B cell (primary cell): ENCODE measurements at regions not wholly inside any gene's neighbourhood (a gene's known extent, or its start where the extent isn't known, plus 50 kb on each side); places are given as distances from the start of the nearest gene placed in this dataset.
"Not testable (repeated sequence)": the region's sequence is repeated elsewhere in the genome, so short reads cannot be mapped to it uniquely, and the experiment has no call there.

Experiments used
- ATAC-seq: fragments of 200-7000 bp; cut with Tn5 transposase; one replicate; pipeline ENCODE4 v1.10.0; 2021; ENCODE audit warnings: low read depth, mild to moderate bottlenecking, moderate number of reproducible peaks, moderate library complexity
- CTCF ChIA-PET: fragments of 350-600 bp; sonication (Branson Sonifier 250); formaldehyde crosslinking; loops from one replicate; lab custom pipeline; 2021; ENCODE audit warnings: antibody characterized with exemption, inconsistent platforms; lab: Charles Lee
- POLR2A ChIA-PET: fragments of 350-600 bp; sonication (Branson Sonifier 250); formaldehyde crosslinking; loops from one replicate; lab custom pipeline; 2021; ENCODE audit warnings: antibody characterized with exemption; lab: Charles Lee
- DNase-seq: peaks from one replicate; pipeline ENCODE4 v3.0.0; 2013
- H2AFZ ChIP-seq: 2 replicates; pipeline ENCODE4 v1.6.1; 2012; ENCODE audit warnings: mild to moderate bottlenecking, low read depth, low read length; ENCODE audit not compliant: insufficient read depth, poor library complexity, severe bottlenecking
- H3K27ac ChIP-seq, 2 donors: 1 replicate in 1 of 2; 2 replicates in 1 of 2; pipeline ENCODE4 v1.5.1; 2012 to 2013; ENCODE audit warnings: low read length in 2 of 2, mild to moderate bottlenecking in 2 of 2, moderate library complexity in 1 of 2
- H3K27me3 ChIP-seq, 4 experiments: fragments of 200-600 bp in 1 of 4; sonication (generic) in 1 of 4; replicated peaks in 1 of 4; 1 replicate in 2 of 4; 2 replicates in 2 of 4; pipeline versions ENCODE4 v1.6.1 to v1.7.0; 2013 to 2016; ENCODE audit warnings: low read length in 3 of 4, mild to moderate bottlenecking in 2 of 4, mixed read lengths in 1 of 4, moderate library complexity in 1 of 4; ENCODE audit not compliant: insufficient read depth in 4 of 4, control insufficient read depth in 3 of 4; ENCODE audit errors: control extremely low read depth in 1 of 4
- H3K36me3 ChIP-seq, 2 experiments: replicated peaks in 1 of 2; 1 replicate in 1 of 2; 2 replicates in 1 of 2; pipeline versions ENCODE4 v1.6.1 to v1.7.1; 2013; ENCODE audit warnings: low read length in 1 of 2; ENCODE audit not compliant: insufficient read depth in 2 of 2, control insufficient read depth in 1 of 2; ENCODE audit errors: control extremely low read depth in 1 of 2, extremely low read depth in 1 of 2
- H3K4me1 ChIP-seq, 2 donors: fragments of 200-600 bp in 1 of 2; sonication (generic) in 1 of 2; 1 replicate in 1 of 2; 2 replicates in 1 of 2; pipeline versions ENCODE4 v1.5.1 to v1.6.1; 2013 to 2017; ENCODE audit warnings: low read length in 2 of 2; ENCODE audit not compliant: control insufficient read depth in 2 of 2, insufficient read depth in 2 of 2
- H3K4me2 ChIP-seq: replicated peaks from 2 replicates; pipeline ENCODE3; 2012; ENCODE audit warnings: mild to moderate bottlenecking, low read depth, low read length; ENCODE audit not compliant: poor library complexity, severe bottlenecking
- H3K4me3 ChIP-seq, 5 experiments: fragments of 200-600 bp in 1 of 5; sonication (generic) in 1 of 5; 1 replicate in 3 of 5; 2 replicates in 2 of 5; pipeline versions ENCODE4 v1.5.1 to v1.7.0; 2011 to 2016; ENCODE audit warnings: low read length in 4 of 5, mild to moderate bottlenecking in 4 of 5, low read depth in 2 of 5, control low read depth in 1 of 5, moderate library complexity in 1 of 5; ENCODE audit not compliant: insufficient read depth in 1 of 5; ENCODE audit errors: control extremely low read depth in 1 of 5, extremely low read depth in 1 of 5
- H3K79me2 ChIP-seq: fragments of 200-600 bp; sonication (generic); one replicate; pipeline ENCODE4 v1.6.0; 2016; ENCODE audit warnings: low read length; ENCODE audit not compliant: control insufficient read depth, insufficient read depth
- H3K9ac ChIP-seq: fragments of 200-600 bp; sonication (generic); 2 replicates; pipeline ENCODE4 v1.6.1; 2017; ENCODE audit warnings: mild to moderate bottlenecking, low read length, moderate library complexity
- H3K9me3 ChIP-seq, 3 donors: one replicate each; pipeline versions ENCODE4 v1.6.1 to v1.7.1; 2013; ENCODE audit warnings: low read length in 2 of 3; ENCODE audit not compliant: control insufficient read depth in 2 of 3, insufficient read depth in 1 of 3; ENCODE audit errors: control extremely low read depth in 1 of 3
- H4K20me1 ChIP-seq: 2 replicates; pipeline ENCODE4 v1.6.0; 2012; ENCODE audit warnings: mild to moderate bottlenecking, low read length; ENCODE audit not compliant: insufficient read depth, control insufficient read depth, poor library complexity, severe bottlenecking
- H3K27ac Mint-ChIP-seq: one replicate; pipeline ENCODE4 v1.8.0; 2021; ENCODE audit warnings: mixed read lengths
- H3K27me3 Mint-ChIP-seq: one replicate; pipeline ENCODE4 v1.8.0; 2021; ENCODE audit warnings: mixed read lengths
- H3K4me1 Mint-ChIP-seq: one replicate; pipeline ENCODE4 v1.8.0; 2021; ENCODE audit warnings: mixed read lengths
- H3K4me3 Mint-ChIP-seq: one replicate; pipeline ENCODE4 v1.8.0; 2021; ENCODE audit warnings: mixed read lengths
- H3K9me3 Mint-ChIP-seq: one replicate; pipeline ENCODE4 v1.8.0; 2022; ENCODE audit warnings: mixed read lengths; ENCODE audit not compliant: insufficient read depth
- CTCF ChIP-seq: fragments of 200-600 bp; IDR thresholded peaks from one replicate; pipeline ENCODE4 v1.8.0; 2022; ENCODE audit warnings: antibody characterized with exemption, mild to moderate bottlenecking
- EZH2 ChIP-seq: IDR thresholded peaks from 2 replicates; pipeline ENCODE4 v1.6.1; 2012; ENCODE audit warnings: borderline replicate concordance, low read depth, mild to moderate bottlenecking, moderate library complexity, low read length; ENCODE audit not compliant: insufficient read depth, poor library complexity, severe bottlenecking
- WGBS: methylation state at CpG from one replicate; pipeline ENCODE4 v1.1.5; 2013; ENCODE audit warnings: missing lambda C conversion rate; ENCODE audit not compliant: insufficient coverage; 5-methylcytosine and 5-hydroxymethylcytosine counted together
- intact Hi-C: fragments of 100-400 bp; cut with micrococcal nuclease; formaldehyde crosslinking; loops from one replicate; pipeline ENCODE4 v1.10.0; 2022

GRCh38 chr7:9608560-9608959 is 1175.2 kb downstream of the NXPH1 start:
- H3K9me3 Mint-ChIP-seq: peaks cover 5% of the 10 kb centered on the region

GRCh38 chr7:9620899-9621298 is 1187.5 kb downstream of the NXPH1 start:
- H3K4me3 Mint-ChIP-seq, H3K9me3 Mint-ChIP-seq, H3K27ac Mint-ChIP-seq, H3K9ac ChIP-seq, H3K4me1 Mint-ChIP-seq, H3K79me2 ChIP-seq, H3K27me3 ChIP-seq, H3K36me3 ChIP-seq, H3K4me3 ChIP-seq, intact Hi-C loops, H3K4me2 ChIP-seq, ATAC-seq, H2AFZ ChIP-seq, CTCF ChIA-PET, POLR2A ChIA-PET, H3K27ac ChIP-seq, DNase-seq, H3K4me1 ChIP-seq, H4K20me1 ChIP-seq, H3K27me3 Mint-ChIP-seq: not testable (repeated sequence)
- 85% methylated on average over 5 of the region's 6 CpGs for WGBS
- H3K9me3 ChIP-seq: peaks cover 0 to 12% (median 0%) of the 10 kb centered on the region in 3 donors

More at GRCh38 chr7:9608560-9608959, 1175.2 kb downstream of the NXPH1 start:
- intact Hi-C loops: no loop called here
- ATAC-seq (no peak), DNase-seq (no peak)
- Histone ChIP-seq H3K9me3 (no peaks in the 10 kb centered on the region), H3K4me1 (no peaks in the 10 kb centered on the region), H3K27me3 (no peaks in the 10 kb centered on the region), H4K20me1 (no peaks in the 10 kb centered on the region), H3K4me2 (no peak overlapping the region), H2AFZ (no peak overlapping the region), H3K4me3 (no peak overlapping the region), H3K9ac (no peak overlapping the region), H3K79me2 (no peaks in the 10 kb centered on the region), H3K36me3 (no peaks in the 10 kb centered on the region), H3K27ac (no peak overlapping the region)
- no peaks in the 10 kb centered on the region for H3K27me3 Mint-ChIP-seq
- H3K27ac Mint-ChIP-seq: no peak overlapping the region
- no peak overlapping the region for H3K4me3 Mint-ChIP-seq
- WGBS: 80% methylated on average over 1 of the region's 1 CpG
- ChIA-PET POLR2A (no interaction called here), CTCF (no interaction called here)
- no peaks in the 10 kb centered on the region for H3K4me1 Mint-ChIP-seq
- TF ChIP-seq EZH2 (no peak), CTCF (no peak)

- H3K4me1 Mint-ChIP-seq, CTCF ChIA-PET, H4K20me1 ChIP-seq, H2AFZ ChIP-seq, H3K4me3 Mint-ChIP-seq, H3K79me2 ChIP-seq, H3K4me2 ChIP-seq, H3K27me3 Mint-ChIP-seq, intact Hi-C loops, H3K4me3 ChIP-seq, H3K9ac ChIP-seq, ATAC-seq, DNase-seq, H3K27me3 ChIP-seq, H3K4me1 ChIP-seq, POLR2A ChIA-PET, H3K27ac Mint-ChIP-seq, H3K27ac ChIP-seq, H3K9me3 Mint-ChIP-seq, H3K36me3 ChIP-seq: not testable (repeated sequence)
- 92% methylated on average over 36 of the region's 44 CpGs for WGBS
- peaks cover 0 to 11% (median 0%) of the 10 kb centered on the region in 3 donors for H3K9me3 ChIP-seq
Measured at GRCh38 chr7:9621306-9621902, 1188.0 kb downstream of the NXPH1 start.
